B cell (primary cell): ENCODE measurements at regions not wholly inside any gene's neighbourhood (a gene's known extent, or its start where the extent isn't known, plus 50 kb on each side); places are given as distances from the start of the nearest gene placed in this dataset.

Source experiments
- ATAC-seq: fragments of 200-7000 bp; cut with Tn5 transposase; one replicate; pipeline ENCODE4 v1.10.0; 2021; ENCODE audit warnings: low read depth, mild to moderate bottlenecking, moderate number of reproducible peaks, moderate library complexity
- CTCF ChIA-PET: fragments of 350-600 bp; sonication (Branson Sonifier 250); formaldehyde crosslinking; loops from one replicate; lab custom pipeline; 2021; ENCODE audit warnings: antibody characterized with exemption, inconsistent platforms; lab: Charles Lee
- POLR2A ChIA-PET: fragments of 350-600 bp; sonication (Branson Sonifier 250); formaldehyde crosslinking; loops from one replicate; lab custom pipeline; 2021; ENCODE audit warnings: antibody characterized with exemption; lab: Charles Lee
- DNase-seq: peaks from one replicate; pipeline ENCODE4 v3.0.0; 2013
- H2AFZ ChIP-seq: 2 replicates; pipeline ENCODE4 v1.6.1; 2012; ENCODE audit warnings: mild to moderate bottlenecking, low read depth, low read length; ENCODE audit not compliant: insufficient read depth, poor library complexity, severe bottlenecking
- H3K27ac ChIP-seq, 2 donors: 1 replicate in 1 of 2; 2 replicates in 1 of 2; pipeline ENCODE4 v1.5.1; 2012 to 2013; ENCODE audit warnings: low read length in 2 of 2, mild to moderate bottlenecking in 2 of 2, moderate library complexity in 1 of 2
- H3K27me3 ChIP-seq, 4 experiments: fragments of 200-600 bp in 1 of 4; sonication (generic) in 1 of 4; replicated peaks in 1 of 4; 1 replicate in 2 of 4; 2 replicates in 2 of 4; pipeline versions ENCODE4 v1.6.1 to v1.7.0; 2013 to 2016; ENCODE audit warnings: low read length in 3 of 4, mild to moderate bottlenecking in 2 of 4, mixed read lengths in 1 of 4, moderate library complexity in 1 of 4; ENCODE audit not compliant: insufficient read depth in 4 of 4, control insufficient read depth in 3 of 4; ENCODE audit errors: control extremely low read depth in 1 of 4
- H3K36me3 ChIP-seq, 2 experiments: replicated peaks in 1 of 2; 1 replicate in 1 of 2; 2 replicates in 1 of 2; pipeline versions ENCODE4 v1.6.1 to v1.7.1; 2013; ENCODE audit warnings: low read length in 1 of 2; ENCODE audit not compliant: insufficient read depth in 2 of 2, control insufficient read depth in 1 of 2; ENCODE audit errors: control extremely low read depth in 1 of 2, extremely low read depth in 1 of 2
- H3K4me1 ChIP-seq, 2 donors: fragments of 200-600 bp in 1 of 2; sonication (generic) in 1 of 2; 1 replicate in 1 of 2; 2 replicates in 1 of 2; pipeline versions ENCODE4 v1.5.1 to v1.6.1; 2013 to 2017; ENCODE audit warnings: low read length in 2 of 2; ENCODE audit not compliant: control insufficient read depth in 2 of 2, insufficient read depth in 2 of 2
- H3K4me2 ChIP-seq: replicated peaks from 2 replicates; pipeline ENCODE3; 2012; ENCODE audit warnings: mild to moderate bottlenecking, low read depth, low read length; ENCODE audit not compliant: poor library complexity, severe bottlenecking
- H3K4me3 ChIP-seq, 5 experiments: fragments of 200-600 bp in 1 of 5; sonication (generic) in 1 of 5; 1 replicate in 3 of 5; 2 replicates in 2 of 5; pipeline versions ENCODE4 v1.5.1 to v1.7.0; 2011 to 2016; ENCODE audit warnings: low read length in 4 of 5, mild to moderate bottlenecking in 4 of 5, low read depth in 2 of 5, control low read depth in 1 of 5, moderate library complexity in 1 of 5; ENCODE audit not compliant: insufficient read depth in 1 of 5; ENCODE audit errors: control extremely low read depth in 1 of 5, extremely low read depth in 1 of 5
- H3K79me2 ChIP-seq: fragments of 200-600 bp; sonication (generic); one replicate; pipeline ENCODE4 v1.6.0; 2016; ENCODE audit warnings: low read length; ENCODE audit not compliant: control insufficient read depth, insufficient read depth
- H3K9ac ChIP-seq: fragments of 200-600 bp; sonication (generic); 2 replicates; pipeline ENCODE4 v1.6.1; 2017; ENCODE audit warnings: mild to moderate bottlenecking, low read length, moderate library complexity
- H3K9me3 ChIP-seq, 3 donors: one replicate each; pipeline versions ENCODE4 v1.6.1 to v1.7.1; 2013; ENCODE audit warnings: low read length in 2 of 3; ENCODE audit not compliant: control insufficient read depth in 2 of 3, insufficient read depth in 1 of 3; ENCODE audit errors: control extremely low read depth in 1 of 3
- H4K20me1 ChIP-seq: 2 replicates; pipeline ENCODE4 v1.6.0; 2012; ENCODE audit warnings: mild to moderate bottlenecking, low read length; ENCODE audit not compliant: insufficient read depth, control insufficient read depth, poor library complexity, severe bottlenecking
- H3K27ac Mint-ChIP-seq: one replicate; pipeline ENCODE4 v1.8.0; 2021; ENCODE audit warnings: mixed read lengths
- H3K27me3 Mint-ChIP-seq: one replicate; pipeline ENCODE4 v1.8.0; 2021; ENCODE audit warnings: mixed read lengths
- H3K4me1 Mint-ChIP-seq: one replicate; pipeline ENCODE4 v1.8.0; 2021; ENCODE audit warnings: mixed read lengths
- H3K4me3 Mint-ChIP-seq: one replicate; pipeline ENCODE4 v1.8.0; 2021; ENCODE audit warnings: mixed read lengths
- H3K9me3 Mint-ChIP-seq: one replicate; pipeline ENCODE4 v1.8.0; 2022; ENCODE audit warnings: mixed read lengths; ENCODE audit not compliant: insufficient read depth
- CTCF ChIP-seq: fragments of 200-600 bp; IDR thresholded peaks from one replicate; pipeline ENCODE4 v1.8.0; 2022; ENCODE audit warnings: antibody characterized with exemption, mild to moderate bottlenecking
- EZH2 ChIP-seq: IDR thresholded peaks from 2 replicates; pipeline ENCODE4 v1.6.1; 2012; ENCODE audit warnings: borderline replicate concordance, low read depth, mild to moderate bottlenecking, moderate library complexity, low read length; ENCODE audit not compliant: insufficient read depth, poor library complexity, severe bottlenecking
- WGBS: methylation state at CpG from one replicate; pipeline ENCODE4 v1.1.5; 2013; ENCODE audit warnings: missing lambda C conversion rate; ENCODE audit not compliant: insufficient coverage; 5-methylcytosine and 5-hydroxymethylcytosine counted together
- intact Hi-C: fragments of 100-400 bp; cut with micrococcal nuclease; formaldehyde crosslinking; loops from one replicate; pipeline ENCODE4 v1.10.0; 2022

GRCh38 chr3:193972832-193973231, 163.1 kb upstream of the HES1 start:
- ATAC-seq (no peak), DNase-seq (no peak)
- Histone ChIP-seq H4K20me1 (no peaks in the 10 kb centered on the region), H3K36me3 (no peaks in the 10 kb centered on the region), H3K79me2 (no peaks in the 10 kb centered on the region), H3K9me3 (no peaks in the 10 kb centered on the region), H3K9ac (no peak overlapping the region), H3K27me3 (peaks cover 0 to 15% (median 4%) of the 10 kb centered on the region in 4 experiments), H2AFZ (no peak overlapping the region), H3K4me3 (no peak overlapping the region), H3K4me2 (no peak overlapping the region), H3K4me1 (peaks cover 17 to 22% of the 10 kb centered on the region in 2 donors), H3K27ac (no peak overlapping the region)
- ChIA-PET CTCF (interaction anchor here (0.9 kb wide), 1 partner anchor 18 kb away, joined by 3 read pairs; no protein-coding TSS in a partner anchor), POLR2A (interaction anchor here (0.6 kb wide), 1 partner anchor 125 kb away, joined by 3 read pairs; no protein-coding TSS in a partner anchor)
- Mint-ChIP-seq H3K9me3 (no peaks in the 10 kb centered on the region), H3K27me3 (peaks cover 17% of the 10 kb centered on the region), H3K4me3 (no peak overlapping the region), H3K27ac (no peak overlapping the region), H3K4me1 (peaks cover 26% of the 10 kb centered on the region)
- TF ChIP-seq EZH2 (no peak), CTCF (no peak)
- intact Hi-C loops: loop anchor here (5.0 to 10.0 kb wide), 3 partner anchors 59 to 108 kb away; no protein-coding TSS in a partner anchor
- 80% methylated on average over 3 of the region's 3 CpGs for WGBS

- no peaks in the 10 kb centered on the region for H3K9me3 ChIP-seq
- DNase-seq (no peak), ATAC-seq (no peak)
- WGBS: 79% methylated on average over 2 of the region's 8 CpGs
- no peaks in the 10 kb centered on the region for H4K20me1 ChIP-seq
- TF ChIP-seq EZH2: no peak
- ChIA-PET POLR2A (no interaction called here), CTCF (no interaction called here)
- H3K27ac ChIP-seq: no peak overlapping the region
- Mint-ChIP-seq H3K9me3 (no peaks in the 10 kb centered on the region), H3K4me3 (no peak overlapping the region), H3K27me3 (peaks cover 17% of the 10 kb centered on the region), H3K4me1 (peaks cover 26% of the 10 kb centered on the region), H3K27ac (no peak overlapping the region)
- no peak overlapping the region for H3K4me2 ChIP-seq
- H3K9ac ChIP-seq: no peak overlapping the region
- peaks cover 0 to 15% (median 4%) of the 10 kb centered on the region in 4 experiments for H3K27me3 ChIP-seq
- no peaks in the 10 kb centered on the region for H3K36me3 ChIP-seq
- intact Hi-C loops: loop anchor here (5.0 to 10.0 kb wide), 3 partner anchors 58 to 109 kb away; no protein-coding TSS in a partner anchor
- no peak overlapping the region for H2AFZ ChIP-seq
- H3K4me3 ChIP-seq: no peak overlapping the region
- no peaks in the 10 kb centered on the region for H3K79me2 ChIP-seq
- peaks cover 17 to 22% of the 10 kb centered on the region in 2 donors for H3K4me1 ChIP-seq
Observed at GRCh38 chr3:193974191-193974652, 161.7 kb upstream of the HES1 start.
